ENCODE measurements at regions not wholly inside any gene's neighbourhood (a gene's known extent, or its start where the extent isn't known, plus 50 kb on each side); places are given as distances from the start of the nearest gene placed in this dataset.

- no peak for DNase-seq (ENCODE audit: low read depth in 2 of 2)
Observed at GRCh38 chr1:29827801-29828525, 591.6 kb downstream of the PTPRU start.

GRCh38 chr1:29827237-29827750 lies 591.0 kb downstream of the PTPRU start:
- no peak for DNase-seq (ENCODE audit: low read depth in 2 of 2)

- DNase-seq (ENCODE audit: low read depth in 2 of 2) = no peak
Observed at GRCh38 chr1:29826646-29827045, 590.3 kb downstream of the PTPRU start.

- DNase-seq (ENCODE audit: low read depth in 2 of 2) = no peak
Observed at GRCh38 chr1:29825941-29826415, 589.7 kb downstream of the PTPRU start.

GRCh38 chr1:29825274-29825940 lies 589.1 kb downstream of the PTPRU start:
- DNase-seq (ENCODE audit: low read depth in 2 of 2) = no peak

- no peak for DNase-seq (ENCODE audit: low read depth in 2 of 2)
Observed at GRCh38 chr1:29824511-29825273, 588.4 kb downstream of the PTPRU start.

GRCh38 chr1:29824025-29824424 lies 587.7 kb downstream of the PTPRU start:
- DNase-seq (ENCODE audit: low read depth in 2 of 2) = no peak

GRCh38 chr1:29823561-29823960 lies 587.2 kb downstream of the PTPRU start:
- no peak for DNase-seq (ENCODE audit: low read depth in 2 of 2)

- DNase-seq (ENCODE audit: low read depth in 2 of 2) = no peak
Observed at GRCh38 chr1:29821605-29822004, 585.3 kb downstream of the PTPRU start.

- DNase-seq (ENCODE audit: low read depth in 2 of 2) = no peak
Observed at GRCh38 chr1:29820401-29820800, 584.1 kb downstream of the PTPRU start.

- DNase-seq (ENCODE audit: low read depth in 2 of 2) = no peak
Observed at GRCh38 chr1:29812408-29813135, 576.2 kb downstream of the PTPRU start.

GRCh38 chr1:29811727-29812407 lies 575.5 kb downstream of the PTPRU start:
- DNase-seq (ENCODE audit: low read depth in 2 of 2) = no peak

GRCh38 chr1:29811247-29811646 lies 574.9 kb downstream of the PTPRU start:
- DNase-seq (ENCODE audit: low read depth in 2 of 2) = no peak

GRCh38 chr1:29810121-29811120 lies 574.1 kb downstream of the PTPRU start:
- DNase-seq (ENCODE audit: low read depth in 2 of 2) = no peak

GRCh38 chr1:29809446-29810120 lies 573.3 kb downstream of the PTPRU start:
- no peak for DNase-seq (ENCODE audit: low read depth in 2 of 2)

- DNase-seq (ENCODE audit: low read depth in 2 of 2) = no peak
Observed at GRCh38 chr1:29808141-29808995, 572.0 kb downstream of the PTPRU start.

- no peak for DNase-seq (ENCODE audit: low read depth in 2 of 2)
Observed at GRCh38 chr1:29807689-29808088, 571.4 kb downstream of the PTPRU start.

- DNase-seq (ENCODE audit: low read depth in 2 of 2) = no peak
Observed at GRCh38 chr1:29806646-29807319, 570.5 kb downstream of the PTPRU start.
